Gastroesophageal sphincter (tissue), 4 donors: ENCODE measurements at regions not wholly inside any gene's neighbourhood (a gene's known extent, or its start where the extent isn't known, plus 50 kb on each side); places are given as distances from the start of the nearest gene placed in this dataset.

Experiments used
- ATAC-seq: fragments of 150-250 bp; one replicate; pipeline ENCODE4 v1.9.1; 2016; ENCODE audit warnings: mild to moderate bottlenecking, moderate library complexity
- H3K27ac ChIP-seq, 4 donors: fragments of 200-600 bp; sonication (generic) in 3 of 4; 1 replicate in 3 of 4; 2 replicates in 1 of 4; pipeline ENCODE4 v1.5.1; 2016 to 2019
- H3K27me3 ChIP-seq: fragments of 200-600 bp; sonication (generic); one replicate; pipeline ENCODE4 v1.5.1; 2019
- H3K36me3 ChIP-seq, 2 donors: fragments of 200-600 bp; sonication (generic); one replicate each; pipeline ENCODE4 v1.5.1; 2019; ENCODE audit warnings: control low read depth in 1 of 2
- H3K4me1 ChIP-seq, 3 donors: fragments of 200-600 bp; sonication (generic); 1 replicate in 2 of 3; 2 replicates in 1 of 3; pipeline ENCODE4 v1.5.1; 2016 to 2019; ENCODE audit warnings: control low read depth in 2 of 3
- H3K4me3 ChIP-seq, 2 donors: fragments of 200-600 bp; sonication (generic); one replicate each; pipeline ENCODE4 v1.5.1; 2019; ENCODE audit warnings: mild to moderate bottlenecking in 1 of 2, moderate library complexity in 1 of 2
- H3K9me3 ChIP-seq, 3 donors: fragments of 200-600 bp; sonication (generic); one replicate each; pipeline ENCODE4 v1.5.1; 2017 to 2019; ENCODE audit warnings: control low read depth in 2 of 3
- EP300 ChIP-seq: sonication (generic); formaldehyde crosslinking; IDR thresholded peaks from one replicate; pipeline ENCODE4 v1.6.1; 2017; ENCODE audit warnings: antibody characterized with exemption, mild to moderate bottlenecking
- POLR2A ChIP-seq, 2 donors: fragments of 450-650 bp; IDR thresholded peaks; one replicate each; pipeline ENCODE4 v1.6.1; 2017; ENCODE audit warnings: antibody characterized with exemption in 2 of 2, mild to moderate bottlenecking in 2 of 2, moderate library complexity in 1 of 2
- POLR2AphosphoS5 ChIP-seq: sonication (generic); formaldehyde crosslinking; IDR thresholded peaks from one replicate; pipeline ENCODE4 v1.6.1; 2017; ENCODE audit warnings: antibody characterized with exemption
- WGBS, 2 donors: methylation state at CpG; one replicate each; pipeline ENCODE4 v1.1.5; 2018; ENCODE audit warnings: low coverage in 1 of 2; 5-methylcytosine and 5-hydroxymethylcytosine counted together
- TF ChIP-seq, protein P1 (sequence below), 4 experiments: fragments of 200-600 bp in 2 of 4; fragments of 450-650 bp in 2 of 4; sonication (generic) in 1 of 4; IDR thresholded peaks; one replicate each; pipeline ENCODE4 v1.5.1; 2017 to 2019; ENCODE audit warnings: antibody characterized with exemption in 4 of 4, mild to moderate bottlenecking in 2 of 4, moderate library complexity in 2 of 4

DNA sequence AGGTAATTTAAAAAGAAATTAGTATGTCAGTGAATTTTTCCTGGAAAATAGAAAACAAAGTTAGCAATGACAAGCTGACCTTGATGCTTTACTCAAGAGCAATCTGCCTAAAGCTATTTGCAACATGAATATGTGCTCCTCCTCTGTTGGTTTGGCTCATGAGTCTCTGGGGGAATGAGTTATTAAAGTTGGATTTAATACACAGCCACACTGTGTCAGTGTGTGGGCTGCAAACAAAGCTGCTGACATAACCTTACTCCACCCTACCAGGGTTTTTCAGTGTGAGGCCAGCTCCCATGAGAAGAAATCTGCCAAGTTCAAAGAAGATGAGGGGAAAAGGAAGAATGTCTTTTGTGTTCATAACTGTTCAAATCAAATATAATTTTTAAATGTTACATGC is 280.5 kb downstream of the TLL1 start:
- no peak for TF ChIP-seq POLR2AphosphoS5
- Histone ChIP-seq H3K4me3 (no peak overlapping the region), H3K36me3 (no peaks in the 10 kb centered on the region), H3K9me3 (no peaks in the 10 kb centered on the region), H3K27me3 (no peaks in the 10 kb centered on the region), H3K27ac (peak overlapping the region in 1 of 4 donors; percentile 25), H3K4me1 (peaks cover 0 to 19% (median 4%) of the 10 kb centered on the region in 3 donors)
- ATAC-seq = peak; percentile 66

DNA sequence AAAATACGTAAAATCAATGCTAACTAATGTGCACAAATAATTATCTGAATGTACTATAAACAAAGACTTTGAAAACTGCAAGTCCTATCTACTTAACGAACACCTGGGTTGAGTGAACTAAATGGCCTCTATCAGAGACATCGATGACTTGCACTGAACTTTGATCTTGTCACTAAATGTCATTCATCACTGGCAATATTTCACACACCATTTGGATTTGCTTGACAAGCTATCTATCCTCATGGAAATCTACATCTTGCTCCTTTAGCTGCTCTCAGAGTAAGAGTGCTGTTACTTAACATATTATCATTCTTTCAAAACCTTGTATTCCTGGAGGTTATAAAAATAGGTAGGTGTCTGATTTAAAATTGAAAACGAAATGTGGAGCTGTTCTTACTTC is 289.3 kb downstream of the TLL1 start:
- H3K4me3 ChIP-seq = no peak overlapping the region
- 45 to 54% methylated on average over 4 of the region's 4 CpGs for WGBS, 2 donors
- no peak for TF ChIP-seq POLR2AphosphoS5
- TF ChIP-seq, protein P1, sequence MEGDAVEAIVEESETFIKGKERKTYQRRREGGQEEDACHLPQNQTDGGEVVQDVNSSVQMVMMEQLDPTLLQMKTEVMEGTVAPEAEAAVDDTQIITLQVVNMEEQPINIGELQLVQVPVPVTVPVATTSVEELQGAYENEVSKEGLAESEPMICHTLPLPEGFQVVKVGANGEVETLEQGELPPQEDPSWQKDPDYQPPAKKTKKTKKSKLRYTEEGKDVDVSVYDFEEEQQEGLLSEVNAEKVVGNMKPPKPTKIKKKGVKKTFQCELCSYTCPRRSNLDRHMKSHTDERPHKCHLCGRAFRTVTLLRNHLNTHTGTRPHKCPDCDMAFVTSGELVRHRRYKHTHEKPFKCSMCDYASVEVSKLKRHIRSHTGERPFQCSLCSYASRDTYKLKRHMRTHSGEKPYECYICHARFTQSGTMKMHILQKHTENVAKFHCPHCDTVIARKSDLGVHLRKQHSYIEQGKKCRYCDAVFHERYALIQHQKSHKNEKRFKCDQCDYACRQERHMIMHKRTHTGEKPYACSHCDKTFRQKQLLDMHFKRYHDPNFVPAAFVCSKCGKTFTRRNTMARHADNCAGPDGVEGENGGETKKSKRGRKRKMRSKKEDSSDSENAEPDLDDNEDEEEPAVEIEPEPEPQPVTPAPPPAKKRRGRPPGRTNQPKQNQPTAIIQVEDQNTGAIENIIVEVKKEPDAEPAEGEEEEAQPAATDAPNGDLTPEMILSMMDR (IDR thresholded peaks at IDR 0.05) = no peak
- TF ChIP-seq POLR2A (IDR thresholded peaks at IDR 0.05) = no peak
- TF ChIP-seq EP300 = no peak
- H3K9me3 ChIP-seq = peaks cover 0 to 5% (median 0%) of the 10 kb centered on the region in 3 donors
- no peak for ATAC-seq
- H3K27me3 ChIP-seq = no peaks in the 10 kb centered on the region
- H3K36me3 ChIP-seq = no peaks in the 10 kb centered on the region
- H3K4me1 ChIP-seq = peaks cover 0 to 11% (median 0%) of the 10 kb centered on the region in 3 donors
- H3K27ac ChIP-seq = no peak overlapping the region

DNA sequence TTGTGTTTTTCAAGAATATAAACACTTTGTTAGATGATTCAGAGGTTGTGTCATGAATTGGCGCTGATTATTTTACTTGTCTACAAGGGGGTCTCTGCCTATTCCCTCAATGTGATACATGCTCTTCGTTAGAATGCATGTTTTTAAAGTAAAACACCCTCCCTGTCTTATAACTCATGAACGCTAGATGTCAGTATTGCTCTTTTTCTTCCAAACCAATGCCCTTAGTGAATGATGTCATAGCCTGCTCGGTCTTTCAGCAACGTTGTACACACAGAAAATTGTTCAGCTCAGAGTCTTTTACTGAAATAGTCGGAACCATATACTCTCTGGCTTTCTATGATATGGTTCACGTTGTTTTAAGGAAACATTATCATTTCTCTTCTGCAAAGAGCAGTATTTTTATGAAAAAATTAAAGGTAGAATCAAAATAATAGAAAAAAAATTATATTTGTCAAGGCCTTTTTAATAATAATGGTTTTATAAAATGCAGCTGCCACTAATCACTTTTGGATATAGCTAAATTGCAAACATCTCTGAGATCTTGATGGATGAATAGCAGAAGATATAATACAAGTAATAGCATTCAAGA is 292.9 kb downstream of the TLL1 start:
- 0 to 1% methylated on average over 7 of the region's 7 CpGs for WGBS, 2 donors
- H3K36me3 ChIP-seq = no peaks in the 10 kb centered on the region
- TF ChIP-seq POLR2AphosphoS5 = no peak
- TF ChIP-seq, protein P1 (IDR thresholded peaks at IDR 0.05) = peak; percentile 65 to 79 (median 72)
- TF ChIP-seq EP300 = no peak
- no peak for TF ChIP-seq POLR2A (IDR thresholded peaks at IDR 0.05)
- no peaks in the 10 kb centered on the region for H3K27me3 ChIP-seq
- H3K4me1 ChIP-seq = no peaks in the 10 kb centered on the region
- no peak overlapping the region for H3K27ac ChIP-seq
- ATAC-seq = peak; percentile 65
- no peaks in the 10 kb centered on the region for H3K9me3 ChIP-seq
- no peak overlapping the region for H3K4me3 ChIP-seq

DNA sequence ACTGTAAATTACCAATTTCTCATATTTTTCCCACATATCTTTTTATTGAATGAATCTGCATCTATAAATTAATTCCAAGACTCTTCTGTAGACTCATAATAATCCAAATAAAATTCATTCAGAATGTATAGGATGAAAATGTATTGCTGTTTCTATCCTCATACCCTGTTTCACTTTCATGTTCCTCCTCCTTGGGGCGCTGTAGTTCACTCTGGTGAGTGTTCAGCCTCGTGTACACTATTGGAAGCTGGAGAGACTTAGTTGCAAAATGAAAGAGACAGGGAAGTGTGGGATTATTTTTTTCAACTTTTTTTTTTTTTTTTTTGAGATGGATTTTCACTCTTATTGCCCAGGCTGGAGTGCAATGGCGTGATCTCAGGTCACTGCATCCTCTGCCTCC is 296.1 kb downstream of the TLL1 start:
- ATAC-seq = no peak
- WGBS, 2 donors = 40 to 58% methylated on average over 2 to 3 of the region's 3 CpGs
- TF ChIP-seq, protein P1 (IDR thresholded peaks at IDR 0.05) = no peak
- TF ChIP-seq POLR2A (IDR thresholded peaks at IDR 0.05) (no peak), POLR2AphosphoS5 (no peak), EP300 (no peak)

DNA sequence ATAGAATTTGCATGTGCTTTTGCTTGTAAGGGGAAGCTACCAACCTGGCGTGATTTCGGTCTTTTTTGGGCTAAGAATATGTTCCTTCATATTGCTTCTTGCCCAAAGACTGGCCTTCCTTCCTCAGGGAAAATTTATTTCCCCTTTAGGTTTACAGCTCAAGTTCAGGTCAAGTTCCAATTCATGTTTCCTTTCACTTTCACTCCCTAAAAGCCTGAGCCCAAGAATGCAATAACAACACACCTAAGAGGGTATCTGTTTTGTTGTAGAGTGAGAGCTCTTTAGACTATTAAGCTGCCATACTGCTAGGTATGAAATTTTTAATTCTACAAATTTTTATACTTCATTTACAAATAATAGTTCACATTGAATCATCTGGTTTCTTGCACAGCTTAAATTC is 299.6 kb downstream of the TLL1 start:
- H3K4me3 ChIP-seq = no peak overlapping the region
- TF ChIP-seq EP300 = no peak
- TF ChIP-seq, protein P1 (IDR thresholded peaks at IDR 0.05) = no peak
- no peak for TF ChIP-seq POLR2AphosphoS5
- TF ChIP-seq POLR2A (IDR thresholded peaks at IDR 0.05) = no peak
- peaks cover 0 to 14% (median 0%) of the 10 kb centered on the region in 3 donors for H3K9me3 ChIP-seq
- no peaks in the 10 kb centered on the region for H3K27me3 ChIP-seq
- no peak for ATAC-seq
- WGBS, 2 donors = 31 to 87% methylated on average over 2 of the region's 2 CpGs
- H3K27ac ChIP-seq = no peak overlapping the region
- no peaks in the 10 kb centered on the region for H3K36me3 ChIP-seq
- H3K4me1 ChIP-seq = no peaks in the 10 kb centered on the region

More for the DNA sequence above, 296.1 kb downstream of the TLL1 start:
- no peak overlapping the region for H3K4me3 ChIP-seq
- H3K27me3 ChIP-seq = no peaks in the 10 kb centered on the region
- no peaks in the 10 kb centered on the region for H3K4me1 ChIP-seq
- H3K36me3 ChIP-seq = no peaks in the 10 kb centered on the region
- no peak overlapping the region for H3K27ac ChIP-seq
- peaks cover 0 to 14% (median 0%) of the 10 kb centered on the region in 3 donors for H3K9me3 ChIP-seq
